Right ventricle myocardium superior (tissue), 1 donor: ENCODE measurements at regions not wholly inside any gene's neighbourhood (a gene's known extent, or its start where the extent isn't known, plus 50 kb on each side); places are given as distances from the start of the nearest gene placed in this dataset.

ENCODE experiments used
- ATAC-seq: fragments of 200-7000 bp; cut with Tn5 transposase; one replicate; pipeline ENCODE4 v1.9.1; 2020; ENCODE audit warnings: mild to moderate bottlenecking; ENCODE audit not compliant: poor library complexity
- DNase-seq: peaks from one replicate; pipeline ENCODE4 v3.0.0-alpha.2; 2020
- intact Hi-C: fragments of 100-400 bp; cut with DNase I; formaldehyde crosslinking; loops from one replicate; pipeline ENCODE4 v1.11.2; 2022
- donor health status: DM: no; HTN: yes; CAD: no; lungs with severe emphysema.

- DNase-seq (no peak), ATAC-seq (no peak)
- intact Hi-C loops = no loop called here
Observed at GRCh38 chr6:26309731-26310142, 55.3 kb upstream of the BTN3A2 start.

GRCh38 chr6:26311012-26311384 is 54.0 kb upstream of the BTN3A2 start:
- ATAC-seq (no peak), DNase-seq (no peak)
- intact Hi-C loops = no loop called here

- DNase-seq (no peak), ATAC-seq (peak; percentile 83)
- intact Hi-C loops = no loop called here
Observed at GRCh38 chr6:26311385-26312095, 53.5 kb upstream of the BTN3A2 start.

GRCh38 chr6:26312096-26312463 is 52.9 kb upstream of the BTN3A2 start:
- intact Hi-C loops = no loop called here
- no peak for DNase-seq
- ATAC-seq = no peak

- peak; percentile 93 for ATAC-seq
- intact Hi-C loops = no loop called here
Observed at GRCh38 chr6:26312501-26313397, 52.2 kb upstream of the BTN3A2 start.

More at GRCh38 chr6:26312501-26313397, 52.2 kb upstream of the BTN3A2 start:
- peak; percentile 71 for DNase-seq
